Thyroid gland (tissue), 4 donors: ENCODE measurements at regions not wholly inside any gene's neighbourhood (a gene's known extent, or its start where the extent isn't known, plus 50 kb on each side); places are given as distances from the start of the nearest gene placed in this dataset.

Experiments used
- CTCF ChIP-seq, 6 experiments: fragments of 200-600 bp in 3 of 6; fragments of 450-650 bp in 3 of 6; sonication (generic) in 3 of 6; IDR thresholded peaks; one replicate each; pipeline ENCODE4 v1.5.1; 2016 to 2019; ENCODE audit warnings: antibody characterized with exemption in 6 of 6, mild to moderate bottlenecking in 2 of 6, inconsistent platforms in 1 of 6, moderate library complexity in 1 of 6
- POLR2A ChIP-seq, 2 donors: fragments of 450-650 bp; IDR thresholded peaks; one replicate each; pipeline ENCODE4 v1.6.1; 2017; ENCODE audit warnings: antibody characterized with exemption in 2 of 2, mild to moderate bottlenecking in 2 of 2, moderate library complexity in 1 of 2

GRCh38 chr13:50284540-50284939 lies 269.3 kb downstream of the KCNRG start:
- no peak for TF ChIP-seq CTCF (IDR thresholded peaks at IDR 0.05)
- no peak for TF ChIP-seq POLR2A (IDR thresholded peaks at IDR 0.05)
